ENCODE measurements at regions not wholly inside any gene's neighbourhood (a gene's known extent, or its start where the extent isn't known, plus 50 kb on each side); places are given as distances from the start of the nearest gene placed in this dataset.
"Not testable (repeated sequence)": the region's sequence is repeated elsewhere in the genome, so short reads cannot be mapped to it uniquely, and the experiment has no call there.

GRCh38 chr11:13188179-13188578 is 89.4 kb upstream of the BMAL1 start:
- Histone ChIP-seq H3K4me3 (ENCODE audit: low read depth, low read length, poor library complexity, severe bottlenecking) (no peak overlapping the region), H4K20me1 (ENCODE audit: insufficient read depth, low read length) (no peaks in the 10 kb centered on the region), H3K79me2 (ENCODE audit: insufficient read depth, low read length) (no peaks in the 10 kb centered on the region), H3K4me2 (ENCODE audit: low read length) (no peak overlapping the region), H3K9me3 (ENCODE audit: low read length) (peaks cover 6% of the 10 kb centered on the region; the same call in 1 of the 2 replicates), H3F3A (ENCODE audit: insufficient read depth, low read length) (no peaks in the 10 kb centered on the region), H3K36me3 (ENCODE audit: insufficient read depth, low read length) (no peaks in the 10 kb centered on the region), H3K9ac (ENCODE audit: low read length) (no peak overlapping the region), H2AFZ (ENCODE audit: low read length) (no peak overlapping the region), H3K4me1 (ENCODE audit: insufficient read depth, low read length, severe bottlenecking) (no peaks in the 10 kb centered on the region), H3K27ac (ENCODE audit: low read depth, low read length, poor library complexity, severe bottlenecking) (no peak overlapping the region), H3K9me2 (ENCODE audit: low read depth, low read length) (no peaks in the 10 kb centered on the region), H3K27me3 (ENCODE audit: insufficient read depth, low read length) (no peaks in the 10 kb centered on the region)
- no peak for TF ChIP-seq CTCF (IDR thresholded peaks at IDR 0.05; ENCODE audit: low read length)
- TF ChIP-seq EZH2 (IDR thresholded peaks at IDR 0.05; ENCODE audit: borderline replicate concordance, low read length): no peak

- no peaks in the 10 kb centered on the region for H3K79me2 ChIP-seq (ENCODE audit: insufficient read depth, low read length)
- no peak overlapping the region for H3K4me3 ChIP-seq (ENCODE audit: low read depth, low read length, poor library complexity, severe bottlenecking)
- no peaks in the 10 kb centered on the region for H3K9me2 ChIP-seq (ENCODE audit: low read depth, low read length)
- H3K27me3 ChIP-seq (ENCODE audit: insufficient read depth, low read length): no peaks in the 10 kb centered on the region
- H3K9me3 ChIP-seq (ENCODE audit: low read length): peaks cover 6% of the 10 kb centered on the region; the same call in 1 of the 2 replicates
- no peaks in the 10 kb centered on the region for H3F3A ChIP-seq (ENCODE audit: insufficient read depth, low read length)
- H3K9ac ChIP-seq (ENCODE audit: low read length): no peak overlapping the region
- H3K4me2 ChIP-seq (ENCODE audit: low read length): no peak overlapping the region
- TF ChIP-seq CTCF (IDR thresholded peaks at IDR 0.05; ENCODE audit: low read length): no peak
- no peak for TF ChIP-seq EZH2 (IDR thresholded peaks at IDR 0.05; ENCODE audit: borderline replicate concordance, low read length)
- no peak overlapping the region for H2AFZ ChIP-seq (ENCODE audit: low read length)
- no peaks in the 10 kb centered on the region for H3K36me3 ChIP-seq (ENCODE audit: insufficient read depth, low read length)
- no peaks in the 10 kb centered on the region for H4K20me1 ChIP-seq (ENCODE audit: insufficient read depth, low read length)
- no peaks in the 10 kb centered on the region for H3K4me1 ChIP-seq (ENCODE audit: insufficient read depth, low read length, severe bottlenecking)
- no peak overlapping the region for H3K27ac ChIP-seq (ENCODE audit: low read depth, low read length, poor library complexity, severe bottlenecking)
Measured at GRCh38 chr11:13189561-13190426, 87.8 kb upstream of the BMAL1 start.

- Histone ChIP-seq H3K27me3 (ENCODE audit: insufficient read depth, low read length) (no peaks in the 10 kb centered on the region), H3F3A (ENCODE audit: insufficient read depth, low read length) (no peaks in the 10 kb centered on the region), H3K9ac (ENCODE audit: low read length) (no peak overlapping the region), H3K4me2 (ENCODE audit: low read length) (no peak overlapping the region), H4K20me1 (ENCODE audit: insufficient read depth, low read length) (no peaks in the 10 kb centered on the region), H3K4me3 (ENCODE audit: low read depth, low read length, poor library complexity, severe bottlenecking) (no peak overlapping the region), H3K4me1 (ENCODE audit: insufficient read depth, low read length, severe bottlenecking) (no peaks in the 10 kb centered on the region), H3K9me3 (ENCODE audit: low read length) (peaks cover under 1% of the 10 kb centered on the region; the same call in 1 of the 2 replicates), H3K27ac (ENCODE audit: low read depth, low read length, poor library complexity, severe bottlenecking) (no peak overlapping the region), H2AFZ (ENCODE audit: low read length) (no peak overlapping the region), H3K79me2 (ENCODE audit: insufficient read depth, low read length) (no peaks in the 10 kb centered on the region), H3K36me3 (ENCODE audit: insufficient read depth, low read length) (no peaks in the 10 kb centered on the region), H3K9me2 (ENCODE audit: low read depth, low read length) (no peaks in the 10 kb centered on the region)
- TF ChIP-seq CTCF (IDR thresholded peaks at IDR 0.05; ENCODE audit: low read length) (no peak), EZH2 (IDR thresholded peaks at IDR 0.05; ENCODE audit: borderline replicate concordance, low read length) (no peak)
Measured at GRCh38 chr11:13193613-13194012, 84.0 kb upstream of the BMAL1 start.

- not testable (repeated sequence) for H3K4me2 ChIP-seq (ENCODE audit: low read length); H3K9me3 ChIP-seq (ENCODE audit: low read length); H2AFZ ChIP-seq (ENCODE audit: low read length); H3K4me3 ChIP-seq (ENCODE audit: low read depth, low read length, poor library complexity, severe bottlenecking); H3F3A ChIP-seq (ENCODE audit: insufficient read depth, low read length); H3K9me2 ChIP-seq (ENCODE audit: low read depth, low read length); H3K4me1 ChIP-seq (ENCODE audit: insufficient read depth, low read length, severe bottlenecking); H3K9ac ChIP-seq (ENCODE audit: low read length); H4K20me1 ChIP-seq (ENCODE audit: insufficient read depth, low read length); H3K27me3 ChIP-seq (ENCODE audit: insufficient read depth, low read length); H3K36me3 ChIP-seq (ENCODE audit: insufficient read depth, low read length); H3K79me2 ChIP-seq (ENCODE audit: insufficient read depth, low read length); H3K27ac ChIP-seq (ENCODE audit: low read depth, low read length, poor library complexity, severe bottlenecking)
Measured at GRCh38 chr11:13197374-13197773, 80.2 kb upstream of the BMAL1 start.

All from OCI-LY1 (cell line).